NCI-H69 (cell line): ENCODE measurements at regions not wholly inside any gene's neighbourhood (a gene's known extent, or its start where the extent isn't known, plus 50 kb on each side); places are given as distances from the start of the nearest gene placed in this dataset.
A peak's percentile ranks its signal among the peaks of the same experiment; 100 is the strongest.

Source experiments
- DNase-seq: peaks from one replicate; lab custom pipeline; 2025; lab: John Stamatoyannopoulos, UW

- DNase-seq = no peak
Observed at GRCh38 chr6:105907991-105908390, 178.1 kb upstream of the PRDM1 start.

- DNase-seq = no peak
Observed at GRCh38 chr6:105907301-105907700, 178.8 kb upstream of the PRDM1 start.

- DNase-seq = peak; percentile 71
Observed at GRCh38 chr6:105902401-105903031, 183.6 kb upstream of the PRDM1 start.

GRCh38 chr6:105901583-105901982 is 184.6 kb upstream of the PRDM1 start:
- no peak for DNase-seq

- no peak for DNase-seq
Observed at GRCh38 chr6:105900125-105900937, 185.8 kb upstream of the PRDM1 start.

GRCh38 chr6:105898286-105898685 is 187.8 kb upstream of the PRDM1 start:
- DNase-seq = no peak

GRCh38 chr6:105897131-105897530 is 189.0 kb upstream of the PRDM1 start:
- no peak for DNase-seq

GRCh38 chr6:105896821-105897095 is 189.4 kb upstream of the PRDM1 start:
- DNase-seq = peak; percentile 75

- DNase-seq = peak; percentile 21
Observed at GRCh38 chr6:105896052-105896820, 189.9 kb upstream of the PRDM1 start.

GRCh38 chr6:105894556-105894955 is 191.6 kb upstream of the PRDM1 start:
- DNase-seq = no peak

- DNase-seq = no peak
Observed at GRCh38 chr6:105893741-105894140, 192.4 kb upstream of the PRDM1 start.

- no peak for DNase-seq
Observed at GRCh38 chr6:105892577-105893262, 193.4 kb upstream of the PRDM1 start.

GRCh38 chr6:105890521-105891244 is 195.5 kb upstream of the PRDM1 start:
- no peak for DNase-seq

- no peak for DNase-seq
Observed at GRCh38 chr6:105889902-105890301, 196.2 kb upstream of the PRDM1 start.

- no peak for DNase-seq
Observed at GRCh38 chr6:105886814-105887544, 199.2 kb upstream of the PRDM1 start.

GRCh38 chr6:105886066-105886813 is 199.9 kb upstream of the PRDM1 start:
- no peak for DNase-seq

GRCh38 chr6:105884426-105884825 is 201.7 kb upstream of the PRDM1 start:
- no peak for DNase-seq

- DNase-seq = no peak
Observed at GRCh38 chr6:105884011-105884410, 202.1 kb upstream of the PRDM1 start.

GRCh38 chr6:105882828-105883227 is 203.3 kb upstream of the PRDM1 start:
- no peak for DNase-seq

GRCh38 chr6:105882121-105882803 is 203.9 kb upstream of the PRDM1 start:
- no peak for DNase-seq
